Astrocyte of the cerebellum (primary cell): ENCODE measurements at regions not wholly inside any gene's neighbourhood (a gene's known extent, or its start where the extent isn't known, plus 50 kb on each side); places are given as distances from the start of the nearest gene placed in this dataset.
"Not testable (repeated sequence)": the region's sequence is repeated elsewhere in the genome, so short reads cannot be mapped to it uniquely, and the experiment has no call there.

Source experiments
- DNase-seq: peaks from one replicate; pipeline ENCODE4 v3.0.0-alpha.2; 2011; ENCODE audit warnings: low read depth
- H3K4me3 ChIP-seq: 2 replicates; pipeline ENCODE4 v1.5.1; 2011; ENCODE audit warnings: mild to moderate bottlenecking, low read depth, low read length, moderate library complexity
- CTCF ChIP-seq: IDR thresholded peaks from 2 replicates; pipeline ENCODE4 v1.5.1; 2012; ENCODE audit warnings: low read length, low read depth, moderate library complexity, mild to moderate bottlenecking; ENCODE audit errors: missing control alignments
- in situ Hi-C: cut with HindIII; loops from 2 replicates; pipeline ENCODE4 v1.10.0; 2017; ENCODE audit warnings: low sequenced_read_pairs

GRCh38 chr9:29432191-29432590 is 1858.9 kb upstream of the C9orf72 start:
- no peak for TF ChIP-seq CTCF
- in situ Hi-C loops, result no loop called here
- no peak overlapping the region for H3K4me3 ChIP-seq
- no peak for DNase-seq

GRCh38 chr9:29432656-29433055 is 1859.4 kb upstream of the C9orf72 start:
- in situ Hi-C loops, H3K4me3 ChIP-seq, DNase-seq: not testable (repeated sequence)

- in situ Hi-C loops, result no loop called here
- no peak for TF ChIP-seq CTCF
- no peak overlapping the region for H3K4me3 ChIP-seq
- DNase-seq, result no peak
Measured at GRCh38 chr9:29435368-29435767, 1862.1 kb upstream of the C9orf72 start.

GRCh38 chr9:29437526-29437925 is 1864.2 kb upstream of the C9orf72 start:
- DNase-seq, result no peak
- TF ChIP-seq CTCF, result no peak
- in situ Hi-C loops, result no loop called here
- no peak overlapping the region for H3K4me3 ChIP-seq

- no peak for DNase-seq
- no peak overlapping the region for H3K4me3 ChIP-seq
- in situ Hi-C loops, result no loop called here
- no peak for TF ChIP-seq CTCF
Measured at GRCh38 chr9:29439961-29440360, 1866.7 kb upstream of the C9orf72 start.

- TF ChIP-seq CTCF, result no peak
- in situ Hi-C loops, result no loop called here
- no peak overlapping the region for H3K4me3 ChIP-seq
- DNase-seq, result no peak
Measured at GRCh38 chr9:29440449-29440848, 1867.2 kb upstream of the C9orf72 start.

GRCh38 chr9:29445751-29446150 is 1872.5 kb upstream of the C9orf72 start:
- in situ Hi-C loops, result no loop called here

More at GRCh38 chr9:29445751-29446150, 1872.5 kb upstream of the C9orf72 start:
- DNase-seq, result no peak
- no peak overlapping the region for H3K4me3 ChIP-seq
- no peak for TF ChIP-seq CTCF
